ENCODE measurements at regions not wholly inside any gene's neighbourhood (a gene's known extent, or its start where the extent isn't known, plus 50 kb on each side); places are given as distances from the start of the nearest gene placed in this dataset.
A peak's percentile ranks its signal among the peaks of the same experiment; 100 is the strongest.
"Not testable (repeated sequence)": the region's sequence is repeated elsewhere in the genome, so short reads cannot be mapped to it uniquely, and the experiment has no call there.

DNA sequence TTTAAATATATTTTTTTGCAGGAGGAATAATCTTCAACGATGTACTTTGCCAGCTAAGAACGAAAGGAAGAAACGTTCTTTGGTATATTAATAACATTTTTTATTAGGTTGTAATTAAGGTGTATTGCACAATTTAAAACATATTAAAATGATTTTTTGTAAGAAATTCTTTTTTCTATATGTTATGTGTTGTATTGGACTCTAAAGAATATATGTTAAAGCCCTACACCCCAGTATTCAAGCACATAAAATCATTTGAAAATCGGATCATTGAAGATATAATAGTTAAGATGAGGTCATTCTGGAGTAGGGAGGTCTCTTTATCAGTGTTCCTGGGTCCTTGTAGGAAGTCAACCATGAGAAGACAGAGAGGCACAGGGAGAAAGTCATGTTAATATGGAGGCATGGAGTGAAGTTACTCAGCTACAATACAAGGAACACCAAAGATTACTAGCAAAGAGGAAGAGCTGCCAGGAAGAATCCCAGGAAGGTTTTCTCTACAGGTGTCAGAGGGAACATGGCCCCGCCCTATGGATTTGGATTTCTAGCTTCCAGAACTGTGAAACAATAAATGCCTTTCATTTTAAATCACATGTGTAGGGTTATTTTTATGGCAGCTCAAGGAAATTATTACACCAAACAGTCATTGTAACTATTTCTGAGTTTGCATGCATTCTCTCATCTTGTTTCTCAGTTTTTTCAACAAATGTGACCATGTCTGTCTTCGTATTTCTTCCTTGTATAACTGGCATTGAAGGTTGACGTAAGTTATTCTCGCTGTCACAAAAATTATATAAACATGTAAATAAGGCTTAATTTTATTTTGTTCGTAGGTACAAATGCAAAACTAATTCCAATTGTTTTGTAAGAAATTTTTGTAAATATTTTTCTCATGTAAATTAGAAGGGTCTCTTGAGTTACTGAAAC lies 75.4 kb upstream of the VPREB1 start:
- no peak for DNase-seq

- no peak for DNase-seq
These were observed 76.2 kb upstream of the VPREB1 start for GRCh38 chr22:22168190-22168940.

DNA sequence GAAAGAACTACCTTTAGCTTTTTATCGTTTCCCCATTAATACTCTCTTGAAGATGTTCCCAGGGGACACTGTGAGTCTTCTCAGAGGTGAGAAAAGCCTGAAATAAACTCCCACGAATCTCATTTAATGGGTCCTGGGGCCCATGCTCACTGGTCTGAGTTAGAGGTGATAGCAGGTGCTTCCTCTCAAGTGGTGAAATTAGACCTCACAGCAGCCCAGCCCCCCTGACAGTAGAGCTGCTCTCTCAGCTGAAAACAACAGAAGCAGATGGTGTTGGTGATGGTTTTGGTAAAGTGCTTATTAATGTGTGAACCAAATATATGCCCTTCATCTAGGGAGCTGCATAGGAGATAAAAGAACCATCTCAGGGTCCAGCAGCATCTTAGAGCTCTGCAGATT lies 76.8 kb upstream of the VPREB1 start:
- no peak for DNase-seq

GRCh38 chr22:22166941-22167713 lies 77.5 kb upstream of the VPREB1 start:
- no peak for DNase-seq

DNA sequence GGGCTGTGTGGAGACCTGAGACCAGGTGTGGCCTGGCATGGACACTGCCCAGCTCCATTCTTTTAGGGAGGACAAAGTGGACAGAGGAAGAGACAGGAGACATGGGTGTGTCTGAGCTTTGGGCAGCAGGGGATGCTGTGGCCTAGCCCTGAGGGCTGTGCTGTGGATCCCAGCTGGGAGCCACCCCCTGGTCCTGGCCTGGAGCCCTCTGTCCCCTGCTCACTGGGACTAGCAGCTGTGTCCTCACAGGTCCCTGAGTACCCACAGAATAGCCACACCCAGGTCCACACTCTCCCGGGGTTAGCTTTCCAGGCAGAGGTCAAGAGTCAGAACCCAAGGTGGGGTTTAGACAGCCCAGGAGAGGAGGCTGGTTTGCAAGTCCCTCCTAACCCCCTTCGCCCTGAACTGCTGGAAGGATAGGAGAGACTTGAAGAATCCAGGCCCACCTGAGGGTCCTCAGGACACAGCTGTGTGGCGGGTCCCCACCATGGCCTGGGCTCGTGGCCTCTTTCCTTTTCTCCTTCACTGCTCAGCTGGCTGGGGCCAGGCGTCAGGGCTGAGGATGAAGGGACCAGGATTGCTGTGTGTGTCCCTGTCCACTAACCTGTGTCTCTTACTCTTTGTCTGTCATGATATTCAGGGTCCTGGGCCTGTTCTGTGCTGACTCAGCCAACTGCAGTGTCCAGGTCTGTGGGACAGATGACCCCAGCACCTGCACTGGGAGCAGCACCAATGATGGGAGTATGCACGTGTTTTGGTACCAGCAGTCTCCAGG lies 78.5 kb upstream of the VPREB1 start:
- no peak for DNase-seq

DNA sequence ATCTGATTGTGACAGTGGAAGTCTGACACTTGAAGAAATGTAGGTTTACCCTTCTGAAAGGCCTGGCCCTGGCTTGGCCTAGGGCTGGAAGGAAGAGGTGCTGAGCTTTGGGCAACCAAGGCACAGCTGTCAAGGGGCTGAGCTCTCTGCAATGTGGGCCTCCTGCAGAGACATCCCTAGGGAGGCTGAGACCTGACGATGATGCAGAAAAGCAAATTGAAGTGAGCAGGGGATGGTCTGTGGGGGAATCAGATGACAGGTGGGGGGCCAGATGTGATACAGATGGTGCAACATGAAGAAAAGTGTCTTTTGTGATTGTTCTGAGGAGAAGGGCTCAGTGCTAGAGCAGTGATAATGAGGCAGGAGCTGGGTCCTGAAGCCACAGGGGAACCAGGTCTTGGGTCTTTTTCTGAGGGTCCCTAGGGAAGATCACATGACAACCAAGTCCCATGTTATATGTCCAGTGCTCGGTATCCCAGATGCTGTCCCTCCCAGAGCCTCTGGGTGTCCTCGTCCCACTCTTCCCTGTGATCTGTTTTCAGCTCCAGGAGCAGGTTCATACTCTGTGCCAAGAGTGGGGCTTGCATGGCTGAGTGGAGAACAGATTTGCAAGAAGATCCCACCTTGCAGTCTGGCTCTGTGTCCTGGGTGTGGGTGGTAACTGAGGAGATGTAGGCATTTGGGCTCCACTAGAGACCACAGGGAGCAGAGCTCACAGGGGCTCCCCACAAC lies 79.9 kb upstream of the VPREB1 start:
- DNase-seq, result no peak

DNA sequence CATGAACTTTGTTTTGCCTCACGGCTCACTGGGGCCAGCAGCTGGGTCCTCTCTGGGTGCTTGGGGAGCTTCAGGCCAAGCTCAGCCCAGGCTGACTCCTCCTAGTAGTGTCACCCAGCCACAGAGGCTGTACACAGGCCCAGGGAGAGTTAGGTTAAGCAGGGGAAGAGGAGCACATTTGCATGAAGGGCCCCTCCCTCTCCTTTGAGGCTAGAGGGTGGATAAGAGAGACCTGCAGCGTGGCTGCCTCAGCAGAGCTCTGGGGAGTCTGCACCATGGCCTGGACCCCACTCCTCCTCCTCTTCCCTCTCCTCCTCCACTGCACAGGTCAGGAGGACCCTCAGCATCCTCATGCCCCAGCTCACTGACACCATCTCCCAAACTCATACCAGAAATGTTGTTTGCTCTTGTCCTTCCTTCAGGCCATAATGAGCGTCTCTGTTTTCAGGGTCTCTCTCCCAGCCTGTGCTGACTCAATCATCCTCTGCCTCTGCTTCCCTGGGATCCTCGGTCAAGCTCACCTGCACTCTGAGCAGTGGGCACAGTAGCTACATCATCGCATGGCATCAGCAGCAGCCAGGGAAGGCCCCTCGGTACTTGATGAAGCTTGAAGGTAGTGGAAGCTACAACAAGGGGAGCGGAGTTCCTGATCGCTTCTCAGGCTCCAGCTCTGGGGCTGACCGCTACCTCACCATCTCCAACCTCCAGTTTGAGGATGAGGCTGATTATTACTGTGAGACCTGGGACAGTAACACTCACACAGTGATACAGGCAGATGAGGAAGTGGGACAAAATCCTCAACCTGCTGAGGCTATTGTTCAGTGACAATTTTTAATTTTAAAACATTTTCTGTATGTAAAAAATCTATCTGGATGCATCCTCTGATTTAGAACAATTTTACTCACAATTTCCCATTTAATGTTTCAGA lies 82.4 kb upstream of the VPREB1 start:
- no peak for DNase-seq

DNA sequence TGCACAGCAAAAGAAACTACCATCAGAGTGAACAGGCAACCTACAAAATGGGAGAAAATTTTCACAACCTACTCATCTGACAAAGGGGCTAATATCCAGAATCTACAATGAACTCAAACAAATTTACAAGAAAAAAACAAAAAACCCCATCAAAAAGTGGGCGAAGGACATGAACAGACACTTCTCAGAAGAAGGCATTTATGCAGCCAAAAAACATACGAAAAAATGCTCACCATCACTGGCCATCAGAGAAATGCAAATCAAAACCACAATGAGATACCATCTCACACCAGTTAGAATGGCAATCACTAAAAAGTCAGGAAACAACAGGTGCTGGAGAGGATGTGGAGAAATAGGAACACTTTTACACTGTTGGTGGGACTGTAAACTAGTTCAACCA lies 83.8 kb upstream of the VPREB1 start:
- DNase-seq, result not testable (repeated sequence)

- DNase-seq, result no peak
These were observed 85.2 kb upstream of the VPREB1 start for GRCh38 chr22:22159384-22159783.

DNA sequence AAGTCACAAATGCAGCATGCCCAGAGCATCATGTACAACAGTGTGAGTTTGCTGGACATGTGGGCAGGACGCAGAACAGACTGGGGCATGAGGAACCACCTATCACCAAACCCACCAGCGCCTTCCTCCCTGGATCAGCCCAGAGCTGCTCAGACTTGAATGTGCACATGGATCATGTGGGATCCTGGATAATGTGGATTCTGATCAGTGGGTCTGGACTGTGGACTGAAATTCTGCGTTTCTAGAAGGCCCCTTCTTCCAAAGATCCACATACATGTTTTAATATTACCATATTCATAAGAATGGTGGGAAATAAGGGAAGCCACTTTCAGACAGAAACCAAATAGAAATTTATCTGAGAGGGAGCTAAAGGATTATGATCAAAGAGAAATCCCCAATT lies 85.6 kb upstream of the VPREB1 start:
- DNase-seq, result no peak

DNA sequence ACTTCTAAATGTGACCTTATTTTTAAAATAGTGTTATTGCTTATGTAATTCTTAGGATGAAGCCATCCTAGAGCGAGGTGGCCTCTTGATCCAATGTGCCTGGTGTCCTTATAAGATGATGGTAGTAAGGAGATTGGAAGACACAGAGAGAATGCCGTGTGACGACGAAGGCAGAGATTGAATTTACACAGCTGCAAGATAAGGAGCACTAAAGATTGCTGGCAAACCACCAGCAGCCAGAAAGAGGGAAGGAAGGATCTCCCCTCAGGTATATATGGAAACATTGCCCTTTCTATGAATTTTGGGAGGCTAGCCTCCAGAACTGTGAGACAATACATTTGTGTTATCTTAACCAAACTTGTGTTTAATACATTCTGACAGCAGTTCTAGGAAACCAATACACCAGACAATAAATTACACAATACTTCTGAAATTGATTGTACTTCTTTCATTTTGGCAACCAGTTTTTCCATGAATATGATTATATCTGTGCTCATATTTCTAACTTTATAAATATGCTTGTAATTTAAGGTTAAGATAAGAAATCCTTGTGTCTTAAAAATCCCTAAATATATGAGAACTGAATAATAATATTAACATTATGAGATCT lies 86.3 kb upstream of the VPREB1 start:
- no peak for DNase-seq

DNA sequence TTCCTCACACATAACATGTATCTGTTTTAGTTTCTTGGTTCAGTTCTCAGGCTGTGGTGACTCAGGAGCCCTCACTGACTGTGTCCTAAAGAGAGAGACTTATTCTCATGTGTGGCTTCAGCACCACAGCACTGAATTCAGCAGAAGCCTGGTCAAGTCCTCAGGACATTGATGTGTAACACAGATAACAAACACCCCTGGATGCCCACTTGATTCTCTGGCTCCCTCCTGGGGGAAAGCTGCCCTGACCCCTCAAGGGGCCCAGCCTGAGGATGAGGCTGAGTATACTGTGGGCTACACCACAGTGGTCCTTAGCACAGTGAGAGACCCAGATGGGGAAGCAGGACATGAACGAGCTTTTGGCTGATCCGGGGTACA lies 87.2 kb upstream of the VPREB1 start:
- no peak for DNase-seq

- peak in 1 of 2 donors; percentile 16 for DNase-seq
These were observed 87.8 kb upstream of the VPREB1 start for GRCh38 chr22:22156716-22157347.

GRCh38 chr22:22156348-22156715 lies 88.3 kb upstream of the VPREB1 start:
- no peak for DNase-seq

DNA sequence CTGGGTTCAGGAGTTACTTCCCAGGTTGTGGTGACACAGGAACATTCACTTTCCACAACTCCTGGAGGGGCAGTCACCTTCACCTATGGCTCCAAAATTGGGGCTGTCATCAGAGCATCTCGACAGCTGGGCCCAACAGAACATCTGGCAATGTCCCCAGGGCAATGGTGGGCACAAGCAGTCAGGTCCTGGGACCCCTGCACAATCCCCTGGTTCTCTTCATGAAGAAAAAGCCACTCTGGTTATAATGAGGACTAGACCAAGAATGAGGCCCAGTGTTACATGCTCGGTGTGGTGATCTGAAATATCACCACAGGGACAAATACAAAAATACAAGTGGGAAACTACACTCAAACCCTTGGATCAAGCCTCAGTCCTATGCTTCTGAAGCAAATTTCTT lies 89.0 kb upstream of the VPREB1 start:
- no peak for DNase-seq

DNA sequence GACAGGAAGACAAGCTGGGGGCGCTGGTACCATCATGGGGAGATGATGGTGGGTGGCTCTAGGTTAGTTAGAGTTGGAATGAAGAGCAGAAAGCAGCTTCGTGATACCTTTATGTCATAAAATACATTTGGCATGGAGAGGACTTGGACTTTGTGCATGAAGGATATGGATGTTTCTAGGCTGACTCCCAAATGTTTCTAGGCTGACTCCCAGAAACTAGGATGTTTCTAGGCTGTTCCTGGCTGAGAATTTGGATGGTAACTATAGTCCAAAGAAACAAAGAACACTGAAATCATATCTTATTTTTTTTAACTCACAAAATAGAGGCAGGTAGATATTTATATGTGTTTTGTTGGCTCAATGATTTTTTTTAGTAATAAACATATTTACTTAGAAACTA lies 89.4 kb upstream of the VPREB1 start:
- no peak for DNase-seq

GRCh38 chr22:22154040-22154439 lies 90.5 kb upstream of the VPREB1 start:
- no peak for DNase-seq

GRCh38 chr22:22151308-22151707 lies 93.3 kb upstream of the VPREB1 start:
- DNase-seq, result no peak

DNA sequence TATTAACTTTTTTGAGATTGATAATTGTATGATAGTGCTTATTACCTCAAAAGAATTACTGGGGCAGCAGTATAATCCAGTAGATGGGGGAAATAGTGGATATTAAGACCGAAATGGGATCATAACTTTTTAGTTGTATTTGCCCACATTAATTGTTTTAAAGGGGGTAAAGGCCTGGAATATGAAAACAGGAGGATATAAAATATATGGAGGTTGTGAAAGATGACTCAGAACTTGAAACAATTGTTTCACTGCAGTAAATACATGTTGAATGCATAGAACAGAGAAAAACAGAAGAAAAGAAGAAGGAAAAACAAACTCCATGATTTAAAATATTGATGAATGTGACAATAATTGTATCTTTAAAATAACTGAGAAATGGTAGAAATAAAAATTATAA lies 94.1 kb upstream of the VPREB1 start:
- DNase-seq, result no peak

DNA sequence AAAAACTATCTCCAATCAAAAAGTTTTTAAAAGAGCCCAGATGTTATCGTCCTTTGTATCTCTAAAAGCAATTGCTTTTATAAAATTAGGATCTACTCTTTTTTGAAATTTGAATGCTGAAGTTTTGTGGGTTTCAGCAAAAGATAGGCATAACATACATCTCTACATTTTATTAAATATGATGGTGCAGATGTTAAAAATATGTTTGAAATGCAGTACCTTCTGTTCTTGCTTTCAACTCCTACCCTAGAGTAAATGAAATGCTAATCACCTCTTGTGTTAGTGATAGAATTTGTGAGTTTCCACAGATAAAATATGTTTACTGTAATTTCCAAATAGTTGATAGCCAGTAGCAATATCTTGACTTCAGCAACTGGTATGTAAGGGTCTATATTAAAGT lies 95.7 kb upstream of the VPREB1 start:
- DNase-seq, result no peak
